Mesodermal cell (in vitro differentiated cells): ENCODE measurements at regions not wholly inside any gene's neighbourhood (a gene's known extent, or its start where the extent isn't known, plus 50 kb on each side); places are given as distances from the start of the nearest gene placed in this dataset.

Source experiments
- H3K27ac ChIP-seq: 2 replicates; pipeline ENCODE4 v1.7.0; 2013; ENCODE audit warnings: mild to moderate bottlenecking, low read depth, low read length, moderate library complexity; ENCODE audit not compliant: severe bottlenecking
- H3K36me3 ChIP-seq: 2 replicates; pipeline ENCODE4 v1.7.1; 2013; ENCODE audit warnings: mild to moderate bottlenecking, low read length, moderate library complexity; ENCODE audit not compliant: control insufficient read depth, insufficient read depth
- H3K4me1 ChIP-seq: one replicate; pipeline ENCODE4 v1.7.1; 2013; ENCODE audit warnings: mild to moderate bottlenecking, low read length; ENCODE audit not compliant: insufficient read depth, control insufficient read depth, poor library complexity, severe bottlenecking
- H3K4me3 ChIP-seq: 2 replicates; pipeline ENCODE4 v1.7.0; 2013; ENCODE audit warnings: low read length, control low read depth, mild to moderate bottlenecking; ENCODE audit not compliant: insufficient read depth, poor library complexity, severe bottlenecking; ENCODE audit errors: extremely low read depth
- H3K9me3 ChIP-seq: 2 replicates; pipeline ENCODE4 v1.7.1; 2013; ENCODE audit warnings: mild to moderate bottlenecking, low read length, moderate library complexity; ENCODE audit not compliant: control insufficient read depth
- WGBS, 2 experiments: methylation state at CpG; one replicate each; pipeline ENCODE4 v1.1.5; 2013; ENCODE audit warnings: missing lambda C conversion rate in 2 of 2; ENCODE audit not compliant: insufficient coverage in 2 of 2; 5-methylcytosine and 5-hydroxymethylcytosine counted together

- Histone ChIP-seq H3K9me3 (peaks cover 15% of the 10 kb centered on the region), H3K27ac (no peak overlapping the region), H3K4me3 (no peak overlapping the region), H3K36me3 (peaks cover 37% of the 10 kb centered on the region), H3K4me1 (no peaks in the 10 kb centered on the region)
- no CpG with 5 or more reads among the region's 4 CpGs for WGBS, 2 experiments
Observed at GRCh38 chr5:27479859-27480258, 441.5 kb upstream of the CDH9 start.

GRCh38 chr5:27477550-27477949 is 439.2 kb upstream of the CDH9 start:
- H3K4me3 ChIP-seq, result no peak overlapping the region
- WGBS, 2 experiments, result 67 to 91% methylated on average over 1 to 2 of the region's 4 CpGs
- peaks cover 37% of the 10 kb centered on the region for H3K36me3 ChIP-seq
- no peaks in the 10 kb centered on the region for H3K4me1 ChIP-seq
- H3K27ac ChIP-seq, result no peak overlapping the region
- peaks cover 15% of the 10 kb centered on the region for H3K9me3 ChIP-seq

GRCh38 chr5:27476356-27476988 is 438.1 kb upstream of the CDH9 start:
- Histone ChIP-seq H3K36me3 (peaks cover 37% of the 10 kb centered on the region), H3K4me1 (no peaks in the 10 kb centered on the region), H3K4me3 (no peak overlapping the region), H3K9me3 (peaks cover 15% of the 10 kb centered on the region), H3K27ac (no peak overlapping the region)
- 100% methylated on average over 2 of the region's 2 CpGs for WGBS, 2 experiments

- 67 to 100% methylated on average over 1 of the region's 1 CpG for WGBS, 2 experiments
- Histone ChIP-seq H3K4me3 (peak overlapping the region; percentile 62), H3K36me3 (peaks cover 37% of the 10 kb centered on the region), H3K9me3 (peaks cover 15% of the 10 kb centered on the region), H3K4me1 (peaks cover 5% of the 10 kb centered on the region), H3K27ac (no peak overlapping the region)
Observed at GRCh38 chr5:27475063-27475462, 436.7 kb upstream of the CDH9 start.

GRCh38 chr5:27474395-27474794 is 436.0 kb upstream of the CDH9 start:
- Histone ChIP-seq H3K36me3 (peaks cover 34% of the 10 kb centered on the region), H3K4me1 (peaks cover 5% of the 10 kb centered on the region), H3K27ac (no peak overlapping the region), H3K9me3 (peaks cover 15% of the 10 kb centered on the region), H3K4me3 (peak overlapping the region; percentile 62)

- H3K4me3 ChIP-seq, result peak overlapping the region; percentile 62
- peaks cover 5% of the 10 kb centered on the region for H3K4me1 ChIP-seq
- peaks cover 34% of the 10 kb centered on the region for H3K36me3 ChIP-seq
- peaks cover 15% of the 10 kb centered on the region for H3K9me3 ChIP-seq
- no CpG with 5 or more reads among the region's 2 CpGs for WGBS, 2 experiments
- H3K27ac ChIP-seq, result no peak overlapping the region
Observed at GRCh38 chr5:27474047-27474309, 435.6 kb upstream of the CDH9 start.

GRCh38 chr5:27473307-27474046 is 435.1 kb upstream of the CDH9 start:
- WGBS, 2 experiments, result 50 to 63% methylated on average over 3 of the region's 5 CpGs
- Histone ChIP-seq H3K4me1 (peaks cover 5% of the 10 kb centered on the region), H3K36me3 (peaks cover 34% of the 10 kb centered on the region), H3K9me3 (peaks cover 15% of the 10 kb centered on the region), H3K27ac (peak overlapping the region; percentile 87), H3K4me3 (peak overlapping the region; percentile 62)

- 50 to 58% methylated on average over 2 of the region's 4 CpGs for WGBS, 2 experiments
- Histone ChIP-seq H3K27ac (peak overlapping the region; percentile 87), H3K4me1 (peaks cover 5% of the 10 kb centered on the region)
Observed at GRCh38 chr5:27472871-27473270, 434.5 kb upstream of the CDH9 start.

GRCh38 chr5:27472000-27472763 is 433.8 kb upstream of the CDH9 start:
- Histone ChIP-seq H3K4me1 (peaks cover 5% of the 10 kb centered on the region), H3K36me3 (peaks cover 26% of the 10 kb centered on the region), H3K4me3 (peak overlapping the region; percentile 62), H3K27ac (peak overlapping the region; percentile 87), H3K9me3 (peaks cover 12% of the 10 kb centered on the region)
- 17 to 40% methylated on average over 5 to 6 of the region's 11 CpGs for whole genome bisulfite sequencing, 2 experiments

More at GRCh38 chr5:27472871-27473270, 434.5 kb upstream of the CDH9 start:
- H3K9me3 ChIP-seq, result peaks cover 15% of the 10 kb centered on the region
- peak overlapping the region; percentile 62 for H3K4me3 ChIP-seq
- H3K36me3 ChIP-seq, result peaks cover 33% of the 10 kb centered on the region

GRCh38 chr5:27466959-27467358 is 428.6 kb upstream of the CDH9 start:
- no peaks in the 10 kb centered on the region for H3K9me3 ChIP-seq
- H3K36me3 ChIP-seq, result no peaks in the 10 kb centered on the region
- no peak overlapping the region for H3K4me3 ChIP-seq
- H3K4me1 ChIP-seq, result peaks cover 5% of the 10 kb centered on the region
- H3K27ac ChIP-seq, result no peak overlapping the region
- WGBS, 2 experiments, result no CpG with 5 or more reads among the region's 1 CpG

GRCh38 chr5:27465140-27465539 is 426.8 kb upstream of the CDH9 start:
- Histone ChIP-seq H3K36me3 (no peaks in the 10 kb centered on the region), H3K9me3 (no peaks in the 10 kb centered on the region), H3K4me1 (no peaks in the 10 kb centered on the region), H3K4me3 (no peak overlapping the region), H3K27ac (no peak overlapping the region)
- 100% methylated on average over 1 of the region's 5 CpGs for WGBS, 2 experiments
